Stimulated activated effector memory CD8-positive, alpha-beta T cell treated with anti-CD3 and anti-CD28 coated beads, Interleukin-12 subunit alpha, Interleukin-12 subunit beta, amount 100 ng/mL, for 72 hours (primary cell): ENCODE measurements at regions not wholly inside any gene's neighbourhood (a gene's known extent, or its start where the extent isn't known, plus 50 kb on each side); places are given as distances from the start of the nearest gene placed in this dataset.
"Not testable (repeated sequence)": the region's sequence is repeated elsewhere in the genome, so short reads cannot be mapped to it uniquely, and the experiment has no call there.

ENCODE experiments used
- ATAC-seq: fragments of 150-1000 bp; cut with Tn5 transposase; 2 replicates; pipeline ENCODE4 v1.10.0; 2021
- DNase-seq, 2 donors: peaks; one replicate each; pipeline ENCODE4 v3.0.0; 2021 to 2022; ENCODE audit warnings: low spot score in 2 of 2
- H3K27ac Mint-ChIP-seq: one replicate; pipeline ENCODE4 v1.8.0; 2022; ENCODE audit warnings: mild to moderate bottlenecking, mixed read lengths
- H3K36me3 Mint-ChIP-seq: one replicate; pipeline ENCODE4 v1.8.0; 2022; ENCODE audit warnings: mild to moderate bottlenecking, mixed read lengths
- H3K4me1 Mint-ChIP-seq: one replicate; pipeline ENCODE4 v1.8.0; 2022; ENCODE audit warnings: mixed read lengths
- H3K4me3 Mint-ChIP-seq: one replicate; pipeline ENCODE4 v1.8.0; 2022; ENCODE audit warnings: mild to moderate bottlenecking, mixed read lengths
- H3K9me3 Mint-ChIP-seq: one replicate; pipeline ENCODE4 v1.8.0; 2022; ENCODE audit warnings: mixed read lengths

GRCh38 chr4:130850019-130850524 is 1754.1 kb downstream of the C4orf33 start:
- peaks cover 7% of the 10 kb centered on the region for H3K9me3 Mint-ChIP-seq
- H3K36me3 Mint-ChIP-seq = no peaks in the 10 kb centered on the region
- no peak overlapping the region for H3K4me3 Mint-ChIP-seq
- H3K27ac Mint-ChIP-seq = no peak overlapping the region
- no peak for DNase-seq
- no peak for ATAC-seq
- no peaks in the 10 kb centered on the region for H3K4me1 Mint-ChIP-seq

GRCh38 chr4:130851107-130851506 is 1755.2 kb downstream of the C4orf33 start:
- Mint-ChIP-seq H3K9me3 (peaks cover 9% of the 10 kb centered on the region), H3K36me3 (no peaks in the 10 kb centered on the region), H3K27ac (no peak overlapping the region), H3K4me1 (no peaks in the 10 kb centered on the region), H3K4me3 (no peak overlapping the region)
- ATAC-seq (no peak), DNase-seq (no peak)

GRCh38 chr4:130851932-130852331 is 1756.0 kb downstream of the C4orf33 start:
- DNase-seq (no peak), ATAC-seq (no peak)
- no peaks in the 10 kb centered on the region for H3K36me3 Mint-ChIP-seq
- peaks cover 10% of the 10 kb centered on the region for H3K9me3 Mint-ChIP-seq
- H3K27ac Mint-ChIP-seq = no peak overlapping the region
- no peaks in the 10 kb centered on the region for H3K4me1 Mint-ChIP-seq
- no peak overlapping the region for H3K4me3 Mint-ChIP-seq

- no peak for ATAC-seq
- no peak overlapping the region for H3K4me3 Mint-ChIP-seq
- H3K27ac Mint-ChIP-seq = no peak overlapping the region
- peaks cover 14% of the 10 kb centered on the region for H3K9me3 Mint-ChIP-seq
- no peaks in the 10 kb centered on the region for H3K36me3 Mint-ChIP-seq
- DNase-seq = no peak
- no peaks in the 10 kb centered on the region for H3K4me1 Mint-ChIP-seq
Measured at GRCh38 chr4:130855533-130855932, 1759.6 kb downstream of the C4orf33 start.

- ATAC-seq (no peak), DNase-seq (no peak)
- no peak overlapping the region for H3K4me3 Mint-ChIP-seq
- no peaks in the 10 kb centered on the region for H3K4me1 Mint-ChIP-seq
- H3K27ac Mint-ChIP-seq = no peak overlapping the region
- H3K9me3 Mint-ChIP-seq = peaks cover 14% of the 10 kb centered on the region
- no peaks in the 10 kb centered on the region for H3K36me3 Mint-ChIP-seq
Measured at GRCh38 chr4:130859991-130860390, 1764.0 kb downstream of the C4orf33 start.

GRCh38 chr4:130896920-130897319 is 1801.0 kb downstream of the C4orf33 start:
- ATAC-seq (no peak), DNase-seq (no peak)
- Mint-ChIP-seq H3K27ac (no peak overlapping the region), H3K9me3 (peaks cover 12% of the 10 kb centered on the region), H3K4me3 (no peak overlapping the region), H3K36me3 (no peaks in the 10 kb centered on the region), H3K4me1 (no peaks in the 10 kb centered on the region)

- peaks cover 13% of the 10 kb centered on the region for H3K9me3 Mint-ChIP-seq
- H3K36me3 Mint-ChIP-seq = no peaks in the 10 kb centered on the region
- no peak overlapping the region for H3K27ac Mint-ChIP-seq
- no peaks in the 10 kb centered on the region for H3K4me1 Mint-ChIP-seq
- DNase-seq (no peak), ATAC-seq (no peak)
- no peak overlapping the region for H3K4me3 Mint-ChIP-seq
Measured at GRCh38 chr4:130901321-130901720, 1805.4 kb downstream of the C4orf33 start.

- peaks cover 21% of the 10 kb centered on the region for H3K9me3 Mint-ChIP-seq
Measured at GRCh38 chr4:130922955-130923354, 1827.0 kb downstream of the C4orf33 start.

GRCh38 chr4:130955520-130955919 is 1859.6 kb downstream of the C4orf33 start:
- Mint-ChIP-seq H3K9me3 (peaks cover 4% of the 10 kb centered on the region), H3K27ac (no peak overlapping the region), H3K4me3 (no peak overlapping the region), H3K36me3 (no peaks in the 10 kb centered on the region), H3K4me1 (no peaks in the 10 kb centered on the region)
- DNase-seq (no peak), ATAC-seq (no peak)

More at GRCh38 chr4:130922955-130923354, 1827.0 kb downstream of the C4orf33 start:
- DNase-seq (no peak), ATAC-seq (no peak)
- no peaks in the 10 kb centered on the region for H3K4me1 Mint-ChIP-seq
- no peaks in the 10 kb centered on the region for H3K36me3 Mint-ChIP-seq
- H3K4me3 Mint-ChIP-seq = no peak overlapping the region
- no peak overlapping the region for H3K27ac Mint-ChIP-seq

GRCh38 chr4:130985371-130985770 is 1889.4 kb downstream of the C4orf33 start:
- H3K27ac Mint-ChIP-seq = no peak overlapping the region
- ATAC-seq = no peak
- no peak for DNase-seq
- no peaks in the 10 kb centered on the region for H3K4me1 Mint-ChIP-seq
- peaks cover 3% of the 10 kb centered on the region for H3K9me3 Mint-ChIP-seq
- H3K4me3 Mint-ChIP-seq = no peak overlapping the region
- no peaks in the 10 kb centered on the region for H3K36me3 Mint-ChIP-seq

GRCh38 chr4:130995988-130996387 is 1900.0 kb downstream of the C4orf33 start:
- no peak overlapping the region for H3K4me3 Mint-ChIP-seq
- peaks cover 11% of the 10 kb centered on the region for H3K9me3 Mint-ChIP-seq
- DNase-seq (no peak), ATAC-seq (no peak)
- H3K27ac Mint-ChIP-seq = no peak overlapping the region
- H3K36me3 Mint-ChIP-seq = no peaks in the 10 kb centered on the region
- no peaks in the 10 kb centered on the region for H3K4me1 Mint-ChIP-seq

GRCh38 chr4:131001371-131001770 is 1905.4 kb downstream of the C4orf33 start:
- peaks cover 10% of the 10 kb centered on the region for H3K9me3 Mint-ChIP-seq
- no peak overlapping the region for H3K27ac Mint-ChIP-seq
- no peak overlapping the region for H3K4me3 Mint-ChIP-seq
- H3K4me1 Mint-ChIP-seq = no peaks in the 10 kb centered on the region
- no peaks in the 10 kb centered on the region for H3K36me3 Mint-ChIP-seq
- DNase-seq (no peak), ATAC-seq (no peak)

- Mint-ChIP-seq H3K4me1 (no peaks in the 10 kb centered on the region), H3K36me3 (no peaks in the 10 kb centered on the region), H3K27ac (no peak overlapping the region), H3K4me3 (no peak overlapping the region), H3K9me3 (peaks cover 8% of the 10 kb centered on the region)
- no peak for ATAC-seq
- no peak for DNase-seq
Measured at GRCh38 chr4:131002132-131002531, 1906.2 kb downstream of the C4orf33 start.

GRCh38 chr4:131006388-131006787 is 1910.4 kb downstream of the C4orf33 start:
- Mint-ChIP-seq H3K9me3 (peaks cover 3% of the 10 kb centered on the region), H3K4me3 (no peak overlapping the region), H3K4me1 (no peaks in the 10 kb centered on the region), H3K27ac (no peak overlapping the region), H3K36me3 (no peaks in the 10 kb centered on the region)
- no peak for ATAC-seq
- DNase-seq = no peak

- not testable (repeated sequence) for ATAC-seq, H3K4me3 Mint-ChIP-seq, H3K27ac Mint-ChIP-seq, H3K9me3 Mint-ChIP-seq, H3K4me1 Mint-ChIP-seq, DNase-seq, H3K36me3 Mint-ChIP-seq
Measured at GRCh38 chr4:131011961-131012360, 1916.0 kb downstream of the C4orf33 start.

GRCh38 chr4:131013226-131013625 is 1917.3 kb downstream of the C4orf33 start:
- DNase-seq (no peak), ATAC-seq (no peak)
- Mint-ChIP-seq H3K4me3 (no peak overlapping the region), H3K36me3 (no peaks in the 10 kb centered on the region), H3K4me1 (no peaks in the 10 kb centered on the region), H3K27ac (no peak overlapping the region), H3K9me3 (peaks cover 6% of the 10 kb centered on the region)

- H3K36me3 Mint-ChIP-seq = no peaks in the 10 kb centered on the region
- no peak for ATAC-seq
- H3K4me3 Mint-ChIP-seq = no peak overlapping the region
- DNase-seq = no peak
- no peak overlapping the region for H3K27ac Mint-ChIP-seq
- peaks cover 11% of the 10 kb centered on the region for H3K9me3 Mint-ChIP-seq
- no peaks in the 10 kb centered on the region for H3K4me1 Mint-ChIP-seq
Measured at GRCh38 chr4:131026771-131027170, 1930.8 kb downstream of the C4orf33 start.
